H1 (cell line): ENCODE measurements at regions not wholly inside any gene's neighbourhood (a gene's known extent, or its start where the extent isn't known, plus 50 kb on each side); places are given as distances from the start of the nearest gene placed in this dataset.

Experiments used
- MAX ChIP-seq: IDR thresholded peaks from 2 replicates; pipeline ENCODE4 v1.6.1; 2012; ENCODE audit warnings: inconsistent platforms
- PHF8 ChIP-seq: fragments of 200-600 bp; sonication (generic); conservative IDR thresholded peaks from 2 replicates; pipeline ENCODE4 v1.7.1; 2012; ENCODE audit warnings: low read depth, mild to moderate bottlenecking, inconsistent platforms, low read length, moderate library complexity
- POU5F1 ChIP-seq: IDR thresholded peaks from 2 replicates; pipeline ENCODE4 v1.6.1; 2011; ENCODE audit warnings: low read depth, mild to moderate bottlenecking, low read length, moderate library complexity
- TF ChIP-seq, protein P1 (sequence below), 3 experiments: IDR thresholded peaks; 1 replicate in 2 of 3; 2 replicates in 1 of 3; pipeline versions ENCODE4 v1.5.1 to v1.6.1; 2011; ENCODE audit warnings: low read length in 3 of 3, mild to moderate bottlenecking in 3 of 3, inconsistent platforms in 2 of 3, low read depth in 1 of 3, moderate library complexity in 1 of 3; ENCODE audit not compliant: insufficient read depth in 1 of 3; ENCODE audit errors: control extremely low read depth in 1 of 3

DNA sequence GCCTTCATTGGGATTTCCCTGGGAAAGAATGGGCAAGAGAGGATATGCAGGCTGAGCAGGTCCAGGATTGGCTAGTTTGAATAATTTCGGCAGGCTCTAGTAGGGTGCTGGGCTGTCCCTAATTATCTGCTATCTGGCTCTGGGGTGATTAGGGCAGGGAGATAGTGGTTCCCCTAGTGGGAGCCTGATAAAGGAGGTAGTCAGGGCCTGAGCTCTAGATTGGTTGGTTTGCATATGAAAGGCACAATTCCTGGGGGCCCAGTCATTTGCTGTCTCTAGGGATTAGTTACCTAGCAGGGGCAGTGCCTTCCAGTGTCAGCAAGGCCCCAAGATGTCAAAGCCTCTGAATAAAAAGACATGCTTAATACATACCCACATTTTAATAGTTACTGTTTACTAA, 690.1 kb upstream of the KLHL29 start:
- TF ChIP-seq POU5F1 (peak; percentile 75), MAX (no peak), PHF8 (no peak)
- TF ChIP-seq, protein P1, sequence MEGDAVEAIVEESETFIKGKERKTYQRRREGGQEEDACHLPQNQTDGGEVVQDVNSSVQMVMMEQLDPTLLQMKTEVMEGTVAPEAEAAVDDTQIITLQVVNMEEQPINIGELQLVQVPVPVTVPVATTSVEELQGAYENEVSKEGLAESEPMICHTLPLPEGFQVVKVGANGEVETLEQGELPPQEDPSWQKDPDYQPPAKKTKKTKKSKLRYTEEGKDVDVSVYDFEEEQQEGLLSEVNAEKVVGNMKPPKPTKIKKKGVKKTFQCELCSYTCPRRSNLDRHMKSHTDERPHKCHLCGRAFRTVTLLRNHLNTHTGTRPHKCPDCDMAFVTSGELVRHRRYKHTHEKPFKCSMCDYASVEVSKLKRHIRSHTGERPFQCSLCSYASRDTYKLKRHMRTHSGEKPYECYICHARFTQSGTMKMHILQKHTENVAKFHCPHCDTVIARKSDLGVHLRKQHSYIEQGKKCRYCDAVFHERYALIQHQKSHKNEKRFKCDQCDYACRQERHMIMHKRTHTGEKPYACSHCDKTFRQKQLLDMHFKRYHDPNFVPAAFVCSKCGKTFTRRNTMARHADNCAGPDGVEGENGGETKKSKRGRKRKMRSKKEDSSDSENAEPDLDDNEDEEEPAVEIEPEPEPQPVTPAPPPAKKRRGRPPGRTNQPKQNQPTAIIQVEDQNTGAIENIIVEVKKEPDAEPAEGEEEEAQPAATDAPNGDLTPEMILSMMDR (IDR thresholded peaks at IDR 0.05; ENCODE audit: control extremely low read depth in 1 of 3, insufficient read depth in 1 of 3, low read depth in 1 of 3, low read length in 3 of 3): no peak
